Epithelial cell of proximal tubule (primary cell): ENCODE measurements at regions not wholly inside any gene's neighbourhood (a gene's known extent, or its start where the extent isn't known, plus 50 kb on each side); places are given as distances from the start of the nearest gene placed in this dataset.

Experiments
- DNase-seq: peaks from one replicate; pipeline ENCODE4 v3.0.0-alpha.2; 2011; ENCODE audit warnings: low read depth
- H3K4me3 ChIP-seq: 2 replicates; pipeline ENCODE4 v1.5.1; 2011; ENCODE audit warnings: low read depth, mild to moderate bottlenecking, low read length
- CTCF ChIP-seq: conservative IDR thresholded peaks from 2 replicates; pipeline ENCODE4 v1.5.1; 2012; ENCODE audit warnings: low read depth, mild to moderate bottlenecking, low read length

DNA sequence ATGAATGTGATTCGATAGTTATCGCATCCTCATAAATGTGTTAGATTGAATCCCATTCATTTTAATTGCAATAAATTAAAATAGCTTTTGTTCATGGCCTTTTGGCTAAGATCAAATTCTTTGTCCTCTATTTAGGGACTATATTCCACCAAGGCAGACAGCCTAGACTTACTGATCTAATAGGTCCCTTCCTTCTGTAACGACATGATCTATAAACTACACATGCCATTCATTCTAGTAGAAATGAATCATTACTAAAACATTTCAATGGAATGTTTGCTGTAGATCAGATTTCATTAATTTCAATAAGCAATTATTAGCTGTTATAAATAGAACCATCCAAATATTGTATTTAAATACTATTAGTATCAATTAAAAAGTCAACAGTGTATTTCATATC lies 526.6 kb upstream of the KLHL1 start:
- H3K4me3 ChIP-seq: no peak overlapping the region
- no peak for TF ChIP-seq CTCF
- DNase-seq: no peak

GRCh38 chr13:70630247-70630646 lies 522.0 kb upstream of the KLHL1 start:
- TF ChIP-seq CTCF: no peak
- no peak overlapping the region for H3K4me3 ChIP-seq
- no peak for DNase-seq

DNA sequence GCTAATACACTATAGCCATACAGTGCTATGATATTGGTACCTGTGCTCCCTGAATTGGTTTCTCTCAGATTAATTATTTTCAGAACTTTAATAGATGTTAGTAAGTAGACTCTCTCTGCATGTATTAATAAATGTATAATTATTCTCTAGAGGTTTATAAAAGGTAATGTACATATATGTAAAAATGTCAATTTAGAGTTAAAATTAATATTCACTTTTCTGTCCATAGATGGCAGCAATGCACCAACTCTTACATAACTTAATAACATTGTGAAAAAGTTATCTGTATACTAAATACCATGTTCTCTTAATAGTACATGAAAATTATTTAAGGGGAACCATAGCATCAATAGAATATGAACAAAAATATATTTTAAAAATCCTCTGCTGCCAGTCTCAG lies 515.0 kb upstream of the KLHL1 start:
- TF ChIP-seq CTCF: no peak
- no peak overlapping the region for H3K4me3 ChIP-seq
- DNase-seq: no peak

- TF ChIP-seq CTCF: no peak
- H3K4me3 ChIP-seq: no peak overlapping the region
- DNase-seq: no peak
Measured at GRCh38 chr13:70622796-70623195, 514.5 kb upstream of the KLHL1 start.

DNA sequence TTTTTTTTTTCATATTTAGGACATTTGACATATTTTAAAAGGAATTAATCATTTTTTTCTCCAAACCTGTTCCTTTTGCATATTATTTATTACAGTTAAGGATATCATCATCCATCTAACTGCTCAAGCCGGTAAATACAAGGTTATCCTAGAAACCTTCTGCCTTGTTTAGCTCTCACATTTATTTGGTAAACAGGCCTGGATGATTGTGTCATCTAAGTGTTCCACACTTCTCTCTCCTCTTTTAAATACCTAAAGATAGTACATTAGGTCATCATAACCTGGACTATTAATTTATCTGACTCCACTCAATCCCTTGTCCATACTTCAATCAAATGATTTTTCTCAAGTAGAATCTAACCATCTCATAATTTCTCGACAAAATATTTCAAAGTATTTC lies 511.7 kb upstream of the KLHL1 start:
- H3K4me3 ChIP-seq: no peak overlapping the region
- no peak for TF ChIP-seq CTCF
- no peak for DNase-seq

GRCh38 chr13:70616847-70617246 lies 508.6 kb upstream of the KLHL1 start:
- TF ChIP-seq CTCF: no peak
- no peak for DNase-seq
- no peak overlapping the region for H3K4me3 ChIP-seq

- TF ChIP-seq CTCF: peak; percentile 38
- no peak overlapping the region for H3K4me3 ChIP-seq
- DNase-seq: no peak
Measured at GRCh38 chr13:70613295-70613694, 505.0 kb upstream of the KLHL1 start.
